ENCODE measurements at regions not wholly inside any gene's neighbourhood (a gene's known extent, or its start where the extent isn't known, plus 50 kb on each side); places are given as distances from the start of the nearest gene placed in this dataset.

- peak in 1 of 2 experiments; percentile 12 for DNase-seq (ENCODE audit: low spot score in 2 of 2)
- no peaks in the 10 kb centered on the region for H3K9me3 ChIP-seq
- in situ Hi-C loops (cut with MboI; ENCODE audit: low sequenced_read_pairs) = no loop called here
- no peaks in the 10 kb centered on the region for H3K27me3 ChIP-seq (ENCODE audit: low read depth)
- no peaks in the 10 kb centered on the region for H3K36me3 ChIP-seq (replicated peaks)
- H3K4me1 ChIP-seq = peaks cover 29% of the 10 kb centered on the region
- no peak overlapping the region for H3K4me3 ChIP-seq
Measured at GRCh38 chr1:238484121-238484520, 593.4 kb upstream of the ZP4 start.

- Histone ChIP-seq H3K4me3 (no peak overlapping the region), H3K36me3 (replicated peaks) (no peaks in the 10 kb centered on the region), H3K9me3 (no peaks in the 10 kb centered on the region), H3K27me3 (ENCODE audit: low read depth) (no peaks in the 10 kb centered on the region), H3K4me1 (no peaks in the 10 kb centered on the region)
- in situ Hi-C loops (cut with MboI; ENCODE audit: low sequenced_read_pairs) = no loop called here
- no peak for DNase-seq (ENCODE audit: low spot score in 2 of 2)
Measured at GRCh38 chr1:238476841-238477240, 586.1 kb upstream of the ZP4 start.

- no peak overlapping the region for H3K4me3 ChIP-seq
- H3K36me3 ChIP-seq (replicated peaks) = no peaks in the 10 kb centered on the region
- in situ Hi-C loops (cut with MboI; ENCODE audit: low sequenced_read_pairs) = no loop called here
- no peaks in the 10 kb centered on the region for H3K9me3 ChIP-seq
- H3K4me1 ChIP-seq = no peaks in the 10 kb centered on the region
- DNase-seq (ENCODE audit: low spot score in 2 of 2) = no peak
- H3K27me3 ChIP-seq (ENCODE audit: low read depth) = no peaks in the 10 kb centered on the region
Measured at GRCh38 chr1:238475712-238476111, 585.0 kb upstream of the ZP4 start.

GRCh38 chr1:238474263-238474662 lies 583.5 kb upstream of the ZP4 start:
- Histone ChIP-seq H3K4me3 (no peak overlapping the region), H3K36me3 (replicated peaks) (no peaks in the 10 kb centered on the region), H3K27me3 (ENCODE audit: low read depth) (no peaks in the 10 kb centered on the region), H3K9me3 (no peaks in the 10 kb centered on the region), H3K4me1 (no peaks in the 10 kb centered on the region)
- in situ Hi-C loops (cut with MboI; ENCODE audit: low sequenced_read_pairs) = no loop called here
- no peak for DNase-seq (ENCODE audit: low spot score in 2 of 2)

GRCh38 chr1:238469146-238469631 lies 578.5 kb upstream of the ZP4 start:
- Histone ChIP-seq H3K4me3 (no peak overlapping the region), H3K4me1 (no peaks in the 10 kb centered on the region), H3K36me3 (replicated peaks) (no peaks in the 10 kb centered on the region), H3K9me3 (no peaks in the 10 kb centered on the region), H3K27me3 (ENCODE audit: low read depth) (no peaks in the 10 kb centered on the region)
- in situ Hi-C loops (cut with MboI; ENCODE audit: low sequenced_read_pairs) = no loop called here
- no peak for DNase-seq (ENCODE audit: low spot score in 2 of 2)

- Histone ChIP-seq H3K9me3 (no peaks in the 10 kb centered on the region), H3K4me3 (no peak overlapping the region), H3K36me3 (replicated peaks) (no peaks in the 10 kb centered on the region), H3K27me3 (ENCODE audit: low read depth) (no peaks in the 10 kb centered on the region), H3K4me1 (no peaks in the 10 kb centered on the region)
- in situ Hi-C loops (cut with MboI; ENCODE audit: low sequenced_read_pairs) = no loop called here
- no peak for DNase-seq (ENCODE audit: low spot score in 2 of 2)
Measured at GRCh38 chr1:238468068-238468467, 577.3 kb upstream of the ZP4 start.

- in situ Hi-C loops (cut with MboI; ENCODE audit: low sequenced_read_pairs) = no loop called here
- Histone ChIP-seq H3K36me3 (replicated peaks) (no peaks in the 10 kb centered on the region), H3K27me3 (ENCODE audit: low read depth) (no peaks in the 10 kb centered on the region), H3K4me3 (no peak overlapping the region), H3K4me1 (no peaks in the 10 kb centered on the region), H3K9me3 (no peaks in the 10 kb centered on the region)
- DNase-seq (ENCODE audit: low spot score in 2 of 2) = no peak
Measured at GRCh38 chr1:238466459-238466858, 575.7 kb upstream of the ZP4 start.

- in situ Hi-C loops (cut with MboI; ENCODE audit: low sequenced_read_pairs) = no loop called here
- Histone ChIP-seq H3K27me3 (ENCODE audit: low read depth) (no peaks in the 10 kb centered on the region), H3K4me1 (no peaks in the 10 kb centered on the region), H3K4me3 (no peak overlapping the region), H3K9me3 (no peaks in the 10 kb centered on the region), H3K36me3 (replicated peaks) (no peaks in the 10 kb centered on the region)
- DNase-seq (ENCODE audit: low spot score in 2 of 2) = no peak
Measured at GRCh38 chr1:238465449-238465848, 574.7 kb upstream of the ZP4 start.

GRCh38 chr1:238458899-238459298 lies 568.2 kb upstream of the ZP4 start:
- in situ Hi-C loops (cut with MboI; ENCODE audit: low sequenced_read_pairs) = no loop called here
- H3K36me3 ChIP-seq (replicated peaks) = no peaks in the 10 kb centered on the region
- no peak overlapping the region for H3K4me3 ChIP-seq
- DNase-seq (ENCODE audit: low spot score in 2 of 2) = no peak
- H3K9me3 ChIP-seq = no peaks in the 10 kb centered on the region
- H3K4me1 ChIP-seq = peaks cover 20% of the 10 kb centered on the region
- H3K27me3 ChIP-seq (ENCODE audit: low read depth) = no peaks in the 10 kb centered on the region

- H3K36me3 ChIP-seq (replicated peaks) = no peaks in the 10 kb centered on the region
- no peaks in the 10 kb centered on the region for H3K9me3 ChIP-seq
- no peaks in the 10 kb centered on the region for H3K27me3 ChIP-seq (ENCODE audit: low read depth)
- no peak overlapping the region for H3K4me3 ChIP-seq
- in situ Hi-C loops (cut with MboI; ENCODE audit: low sequenced_read_pairs) = no loop called here
- peak in 1 of 2 experiments; percentile 36 for DNase-seq (ENCODE audit: low spot score in 2 of 2)
- peaks cover 20% of the 10 kb centered on the region for H3K4me1 ChIP-seq
Measured at GRCh38 chr1:238457610-238458009, 566.9 kb upstream of the ZP4 start.

- Histone ChIP-seq H3K4me3 (no peak overlapping the region), H3K36me3 (replicated peaks) (no peaks in the 10 kb centered on the region), H3K4me1 (peaks cover 3% of the 10 kb centered on the region; the same call in 1 of the 2 replicates), H3K9me3 (no peaks in the 10 kb centered on the region), H3K27me3 (ENCODE audit: low read depth) (no peaks in the 10 kb centered on the region)
- no peak for DNase-seq (ENCODE audit: low spot score in 2 of 2)
- in situ Hi-C loops (cut with MboI; ENCODE audit: low sequenced_read_pairs) = no loop called here
Measured at GRCh38 chr1:238451781-238452310, 561.1 kb upstream of the ZP4 start.

- Histone ChIP-seq H3K9me3 (no peaks in the 10 kb centered on the region), H3K27me3 (ENCODE audit: low read depth) (no peaks in the 10 kb centered on the region), H3K4me1 (no peaks in the 10 kb centered on the region), H3K4me3 (no peak overlapping the region), H3K36me3 (replicated peaks) (no peaks in the 10 kb centered on the region)
- in situ Hi-C loops (cut with MboI; ENCODE audit: low sequenced_read_pairs) = no loop called here
- no peak for DNase-seq (ENCODE audit: low spot score in 2 of 2)
Measured at GRCh38 chr1:238450976-238451375, 560.3 kb upstream of the ZP4 start.

GRCh38 chr1:238443687-238444086 lies 553.0 kb upstream of the ZP4 start:
- H3K27me3 ChIP-seq (ENCODE audit: low read depth) = no peaks in the 10 kb centered on the region
- no peaks in the 10 kb centered on the region for H3K9me3 ChIP-seq
- no peaks in the 10 kb centered on the region for H3K36me3 ChIP-seq (replicated peaks)
- no peak overlapping the region for H3K4me3 ChIP-seq
- no peak for DNase-seq (ENCODE audit: low spot score in 2 of 2)
- in situ Hi-C loops (cut with MboI; ENCODE audit: low sequenced_read_pairs) = no loop called here
- H3K4me1 ChIP-seq = peaks cover 8% of the 10 kb centered on the region

GRCh38 chr1:238439511-238439910 lies 548.8 kb upstream of the ZP4 start:
- peak; percentile 46 to 73 for DNase-seq (ENCODE audit: low spot score in 2 of 2)
- no peak overlapping the region for H3K4me3 ChIP-seq
- H3K36me3 ChIP-seq (replicated peaks) = no peaks in the 10 kb centered on the region
- in situ Hi-C loops (cut with MboI; ENCODE audit: low sequenced_read_pairs) = no loop called here
- no peaks in the 10 kb centered on the region for H3K9me3 ChIP-seq
- no peaks in the 10 kb centered on the region for H3K27me3 ChIP-seq (ENCODE audit: low read depth)
- H3K4me1 ChIP-seq = peaks cover 8% of the 10 kb centered on the region
